ENCODE measurements at regions not wholly inside any gene's neighbourhood (a gene's known extent, or its start where the extent isn't known, plus 50 kb on each side); places are given as distances from the start of the nearest gene placed in this dataset.

DNA sequence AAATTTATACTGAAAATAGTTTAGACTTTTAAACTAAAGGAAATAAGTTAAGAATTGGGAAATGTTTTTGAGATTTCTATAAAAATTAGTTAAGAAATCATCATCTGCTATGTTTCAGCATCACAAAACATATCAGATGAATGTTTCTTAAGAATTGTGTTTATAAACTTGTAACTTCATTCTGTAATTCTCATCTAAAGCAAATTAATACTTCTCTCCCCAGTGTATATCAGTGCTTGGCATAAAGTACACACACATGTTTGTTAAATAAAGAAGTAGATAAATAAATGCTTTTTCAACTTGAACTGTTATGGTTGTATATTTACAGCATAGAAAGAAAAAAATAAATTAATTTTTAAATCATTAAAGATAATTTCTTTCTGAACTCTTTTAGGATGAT is 245.9 kb upstream of the SLITRK3 start:
- H3K36me3 ChIP-seq (ENCODE audit: control insufficient read depth in 2 of 2, insufficient read depth in 2 of 2, low read length in 2 of 2), result no peaks in the 10 kb centered on the region
- H3K27me3 ChIP-seq (ENCODE audit: control insufficient read depth in 2 of 2, insufficient read depth in 2 of 2, low read length in 2 of 2), result no peaks in the 10 kb centered on the region
- no peaks in the 10 kb centered on the region for H3K4me1 ChIP-seq (ENCODE audit: control insufficient read depth in 2 of 2, insufficient read depth in 2 of 2, low read length in 2 of 2)
- no peak overlapping the region for H3K27ac ChIP-seq (ENCODE audit: low read depth in 2 of 2, low read length in 2 of 2)
- no peaks in the 10 kb centered on the region for H3K9me3 ChIP-seq (ENCODE audit: control insufficient read depth in 2 of 2, low read length in 2 of 2)
- H3K9ac ChIP-seq (ENCODE audit: low read depth in 1 of 2, low read length in 2 of 2), result no peak overlapping the region
- no peak overlapping the region for H3K4me3 ChIP-seq (ENCODE audit: low read length in 2 of 2)

GRCh38 chr3:165440380-165440779 is 244.2 kb upstream of the SLITRK3 start:
- no peaks in the 10 kb centered on the region for H3K4me1 ChIP-seq (ENCODE audit: control insufficient read depth in 2 of 2, insufficient read depth in 2 of 2, low read length in 2 of 2)
- no peak overlapping the region for H3K9ac ChIP-seq (ENCODE audit: low read depth in 1 of 2, low read length in 2 of 2)
- H3K4me3 ChIP-seq (ENCODE audit: low read length in 2 of 2), result no peak overlapping the region
- peaks cover 0 to 2% of the 10 kb centered on the region in 2 donors for H3K9me3 ChIP-seq (ENCODE audit: control insufficient read depth in 2 of 2, low read length in 2 of 2)
- no peak overlapping the region for H3K27ac ChIP-seq (ENCODE audit: low read depth in 2 of 2, low read length in 2 of 2)
- H3K27me3 ChIP-seq (ENCODE audit: control insufficient read depth in 2 of 2, insufficient read depth in 2 of 2, low read length in 2 of 2), result no peaks in the 10 kb centered on the region
- H3K36me3 ChIP-seq (ENCODE audit: control insufficient read depth in 2 of 2, insufficient read depth in 2 of 2, low read length in 2 of 2), result no peaks in the 10 kb centered on the region

DNA sequence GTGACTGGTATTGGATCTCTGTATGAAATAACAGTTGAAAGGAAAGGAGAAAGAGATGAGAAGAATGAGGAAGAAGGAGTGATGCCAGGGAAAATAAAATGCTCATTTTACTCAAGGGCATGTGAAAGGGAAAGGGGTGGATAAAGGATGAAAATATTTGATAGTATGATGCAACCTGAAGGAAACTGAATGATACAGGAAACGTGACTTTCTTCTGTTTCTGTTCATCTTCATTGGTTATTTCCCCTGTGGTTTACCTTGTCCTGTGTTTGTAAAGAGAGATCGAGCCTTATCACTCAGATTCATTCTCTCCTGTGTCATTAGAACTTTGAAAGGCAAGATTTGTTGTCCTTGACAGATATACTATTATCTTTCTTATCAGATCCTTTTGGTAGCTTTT is 243.6 kb upstream of the SLITRK3 start:
- Histone ChIP-seq H3K4me3 (ENCODE audit: low read length in 2 of 2) (no peak overlapping the region), H3K36me3 (ENCODE audit: control insufficient read depth in 2 of 2, insufficient read depth in 2 of 2, low read length in 2 of 2) (no peaks in the 10 kb centered on the region), H3K27ac (ENCODE audit: low read depth in 2 of 2, low read length in 2 of 2) (no peak overlapping the region), H3K9ac (ENCODE audit: low read depth in 1 of 2, low read length in 2 of 2) (no peak overlapping the region), H3K27me3 (ENCODE audit: control insufficient read depth in 2 of 2, insufficient read depth in 2 of 2, low read length in 2 of 2) (no peaks in the 10 kb centered on the region), H3K9me3 (ENCODE audit: control insufficient read depth in 2 of 2, low read length in 2 of 2) (peaks cover 0 to 2% of the 10 kb centered on the region in 2 donors), H3K4me1 (ENCODE audit: control insufficient read depth in 2 of 2, insufficient read depth in 2 of 2, low read length in 2 of 2) (no peaks in the 10 kb centered on the region)

DNA sequence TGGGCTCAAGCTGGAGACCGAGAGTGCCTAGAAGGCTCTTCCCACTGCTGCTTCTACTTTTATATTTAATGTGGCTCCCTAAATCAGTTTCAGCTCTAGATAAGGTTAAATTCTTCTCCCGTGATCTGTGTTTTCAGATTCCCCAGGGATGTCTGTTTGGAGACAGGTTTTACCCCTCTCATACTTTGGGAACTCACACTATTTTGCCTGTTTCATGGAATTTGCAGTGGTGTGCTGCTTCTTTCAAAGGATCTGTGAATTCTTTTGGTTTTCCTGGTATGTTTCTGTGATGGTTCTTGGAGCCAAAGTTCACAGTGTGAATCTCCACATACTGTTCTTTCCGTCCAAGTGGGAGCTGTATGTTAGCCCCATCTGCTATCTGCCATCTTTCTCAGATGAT is 238.3 kb upstream of the SLITRK3 start:
- Histone ChIP-seq H3K9me3 (ENCODE audit: control insufficient read depth in 2 of 2, low read length in 2 of 2) (peaks cover 0 to 2% of the 10 kb centered on the region in 2 donors), H3K27ac (ENCODE audit: low read depth in 2 of 2, low read length in 2 of 2) (no peak overlapping the region), H3K27me3 (ENCODE audit: control insufficient read depth in 2 of 2, insufficient read depth in 2 of 2, low read length in 2 of 2) (no peaks in the 10 kb centered on the region), H3K4me3 (ENCODE audit: low read length in 2 of 2) (no peak overlapping the region), H3K9ac (ENCODE audit: low read depth in 1 of 2, low read length in 2 of 2) (no peak overlapping the region), H3K4me1 (ENCODE audit: control insufficient read depth in 2 of 2, insufficient read depth in 2 of 2, low read length in 2 of 2) (no peaks in the 10 kb centered on the region), H3K36me3 (ENCODE audit: control insufficient read depth in 2 of 2, insufficient read depth in 2 of 2, low read length in 2 of 2) (no peaks in the 10 kb centered on the region)

DNA sequence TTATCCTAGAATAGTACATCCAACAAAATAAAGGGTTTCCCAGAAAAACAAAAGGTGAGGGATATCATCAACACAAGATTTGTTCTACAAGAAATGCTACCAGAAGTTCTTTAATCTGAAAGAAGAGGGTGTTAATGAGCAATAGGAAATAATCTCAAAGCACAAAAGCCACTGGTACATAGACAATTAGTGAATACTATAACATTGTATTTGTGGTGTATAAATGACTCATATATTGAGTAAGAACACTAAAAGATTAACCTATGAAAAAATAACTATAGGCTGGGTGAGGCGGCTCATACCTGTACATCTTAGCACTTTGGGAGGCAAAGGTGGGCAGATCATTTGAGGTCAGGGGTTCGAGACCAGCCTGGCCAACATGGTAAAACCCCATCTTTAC is 210.2 kb upstream of the SLITRK3 start:
- Histone ChIP-seq H3K27ac (ENCODE audit: low read depth in 2 of 2, low read length in 2 of 2) (no peak overlapping the region), H3K9me3 (ENCODE audit: control insufficient read depth in 2 of 2, low read length in 2 of 2) (no peaks in the 10 kb centered on the region), H3K4me3 (ENCODE audit: low read length in 2 of 2) (no peak overlapping the region), H3K9ac (ENCODE audit: low read depth in 1 of 2, low read length in 2 of 2) (no peak overlapping the region), H3K4me1 (ENCODE audit: control insufficient read depth in 2 of 2, insufficient read depth in 2 of 2, low read length in 2 of 2) (no peaks in the 10 kb centered on the region), H3K27me3 (ENCODE audit: control insufficient read depth in 2 of 2, insufficient read depth in 2 of 2, low read length in 2 of 2) (no peaks in the 10 kb centered on the region), H3K36me3 (ENCODE audit: control insufficient read depth in 2 of 2, insufficient read depth in 2 of 2, low read length in 2 of 2) (no peaks in the 10 kb centered on the region)

GRCh38 chr3:165404357-165405027 is 208.3 kb upstream of the SLITRK3 start:
- Histone ChIP-seq H3K4me1 (ENCODE audit: control insufficient read depth in 2 of 2, insufficient read depth in 2 of 2, low read length in 2 of 2) (no peaks in the 10 kb centered on the region), H3K27ac (ENCODE audit: low read depth in 2 of 2, low read length in 2 of 2) (no peak overlapping the region), H3K9me3 (ENCODE audit: control insufficient read depth in 2 of 2, low read length in 2 of 2) (no peaks in the 10 kb centered on the region), H3K4me3 (ENCODE audit: low read length in 2 of 2) (no peak overlapping the region), H3K36me3 (ENCODE audit: control insufficient read depth in 2 of 2, insufficient read depth in 2 of 2, low read length in 2 of 2) (no peaks in the 10 kb centered on the region), H3K9ac (ENCODE audit: low read depth in 1 of 2, low read length in 2 of 2) (no peak overlapping the region), H3K27me3 (ENCODE audit: control insufficient read depth in 2 of 2, insufficient read depth in 2 of 2, low read length in 2 of 2) (no peaks in the 10 kb centered on the region)

GRCh38 chr3:165403666-165404065 is 207.5 kb upstream of the SLITRK3 start:
- Histone ChIP-seq H3K4me1 (ENCODE audit: control insufficient read depth in 2 of 2, insufficient read depth in 2 of 2, low read length in 2 of 2) (no peaks in the 10 kb centered on the region), H3K27ac (ENCODE audit: low read depth in 2 of 2, low read length in 2 of 2) (no peak overlapping the region), H3K9me3 (ENCODE audit: control insufficient read depth in 2 of 2, low read length in 2 of 2) (no peaks in the 10 kb centered on the region)

DNA sequence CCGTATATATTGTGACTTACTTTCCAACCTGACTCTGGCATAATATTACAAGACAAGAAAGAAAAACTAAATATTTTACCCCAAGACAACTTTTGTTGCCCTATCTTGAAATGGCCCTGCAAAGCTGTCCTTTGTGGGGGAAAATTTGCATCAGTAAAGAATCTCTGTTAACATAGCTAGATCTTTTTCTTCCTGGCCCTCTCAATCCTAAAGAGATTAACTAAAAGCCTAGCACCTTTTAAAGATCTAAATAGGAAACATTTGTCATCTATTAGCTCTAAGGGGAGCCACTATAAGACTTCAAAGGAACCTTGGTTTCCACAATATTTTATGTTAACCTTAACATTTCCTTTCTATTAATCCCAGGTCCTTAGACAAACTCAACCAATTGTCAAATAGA is 199.0 kb upstream of the SLITRK3 start:
- Histone ChIP-seq H3K4me3 (ENCODE audit: low read length in 2 of 2) (no peak overlapping the region), H3K36me3 (ENCODE audit: control insufficient read depth in 2 of 2, insufficient read depth in 2 of 2, low read length in 2 of 2) (no peaks in the 10 kb centered on the region), H3K4me1 (ENCODE audit: control insufficient read depth in 2 of 2, insufficient read depth in 2 of 2, low read length in 2 of 2) (no peaks in the 10 kb centered on the region), H3K9me3 (ENCODE audit: control insufficient read depth in 2 of 2, low read length in 2 of 2) (no peaks in the 10 kb centered on the region), H3K27ac (ENCODE audit: low read depth in 2 of 2, low read length in 2 of 2) (no peak overlapping the region), H3K9ac (ENCODE audit: low read depth in 1 of 2, low read length in 2 of 2) (no peak overlapping the region), H3K27me3 (ENCODE audit: control insufficient read depth in 2 of 2, insufficient read depth in 2 of 2, low read length in 2 of 2) (no peaks in the 10 kb centered on the region)

More at GRCh38 chr3:165403666-165404065, 207.5 kb upstream of the SLITRK3 start:
- Histone ChIP-seq H3K36me3 (ENCODE audit: control insufficient read depth in 2 of 2, insufficient read depth in 2 of 2, low read length in 2 of 2) (no peaks in the 10 kb centered on the region), H3K4me3 (ENCODE audit: low read length in 2 of 2) (no peak overlapping the region), H3K27me3 (ENCODE audit: control insufficient read depth in 2 of 2, insufficient read depth in 2 of 2, low read length in 2 of 2) (no peaks in the 10 kb centered on the region), H3K9ac (ENCODE audit: low read depth in 1 of 2, low read length in 2 of 2) (no peak overlapping the region)

- no peaks in the 10 kb centered on the region for H3K4me1 ChIP-seq (ENCODE audit: control insufficient read depth in 2 of 2, insufficient read depth in 2 of 2, low read length in 2 of 2)
- H3K4me3 ChIP-seq (ENCODE audit: low read length in 2 of 2), result no peak overlapping the region
- no peaks in the 10 kb centered on the region for H3K36me3 ChIP-seq (ENCODE audit: control insufficient read depth in 2 of 2, insufficient read depth in 2 of 2, low read length in 2 of 2)
Observed at GRCh38 chr3:165393461-165393860, 197.3 kb upstream of the SLITRK3 start.

DNA sequence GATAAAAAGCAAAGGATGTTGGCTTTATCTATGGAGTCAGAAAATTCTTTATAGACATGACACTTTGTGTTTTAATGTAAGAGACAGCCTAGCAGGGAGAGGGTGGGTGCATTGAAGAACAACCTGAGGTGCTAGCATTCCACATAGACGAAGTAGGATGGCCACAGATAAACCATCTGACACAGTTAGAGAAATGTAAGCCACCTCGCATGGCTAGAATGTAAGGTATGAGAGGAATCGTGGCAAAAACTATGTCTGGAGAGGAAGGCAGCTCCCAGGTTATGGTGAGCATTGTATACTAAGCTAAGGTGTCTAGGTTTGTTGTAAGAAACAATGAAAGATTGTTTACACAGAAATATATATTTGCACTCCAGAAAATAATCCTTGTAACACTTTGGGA is 194.0 kb upstream of the SLITRK3 start:
- H3K4me3 ChIP-seq (ENCODE audit: low read length in 2 of 2), result no peak overlapping the region
- H3K36me3 ChIP-seq (ENCODE audit: control insufficient read depth in 2 of 2, insufficient read depth in 2 of 2, low read length in 2 of 2), result no peaks in the 10 kb centered on the region
- no peak overlapping the region for H3K9ac ChIP-seq (ENCODE audit: low read depth in 1 of 2, low read length in 2 of 2)
- H3K27ac ChIP-seq (ENCODE audit: low read depth in 2 of 2, low read length in 2 of 2), result no peak overlapping the region
- H3K4me1 ChIP-seq (ENCODE audit: control insufficient read depth in 2 of 2, insufficient read depth in 2 of 2, low read length in 2 of 2), result no peaks in the 10 kb centered on the region
- no peaks in the 10 kb centered on the region for H3K27me3 ChIP-seq (ENCODE audit: control insufficient read depth in 2 of 2, insufficient read depth in 2 of 2, low read length in 2 of 2)
- no peaks in the 10 kb centered on the region for H3K9me3 ChIP-seq (ENCODE audit: control insufficient read depth in 2 of 2, low read length in 2 of 2)

More at GRCh38 chr3:165393461-165393860, 197.3 kb upstream of the SLITRK3 start:
- Histone ChIP-seq H3K27ac (ENCODE audit: low read depth in 2 of 2, low read length in 2 of 2) (no peak overlapping the region), H3K27me3 (ENCODE audit: control insufficient read depth in 2 of 2, insufficient read depth in 2 of 2, low read length in 2 of 2) (no peaks in the 10 kb centered on the region), H3K9ac (ENCODE audit: low read depth in 1 of 2, low read length in 2 of 2) (no peak overlapping the region), H3K9me3 (ENCODE audit: control insufficient read depth in 2 of 2, low read length in 2 of 2) (no peaks in the 10 kb centered on the region)

GRCh38 chr3:165389653-165390052 is 193.5 kb upstream of the SLITRK3 start:
- no peak overlapping the region for H3K4me3 ChIP-seq (ENCODE audit: low read length in 2 of 2)
- no peaks in the 10 kb centered on the region for H3K36me3 ChIP-seq (ENCODE audit: control insufficient read depth in 2 of 2, insufficient read depth in 2 of 2, low read length in 2 of 2)
- H3K9ac ChIP-seq (ENCODE audit: low read depth in 1 of 2, low read length in 2 of 2), result no peak overlapping the region
- no peaks in the 10 kb centered on the region for H3K27me3 ChIP-seq (ENCODE audit: control insufficient read depth in 2 of 2, insufficient read depth in 2 of 2, low read length in 2 of 2)
- H3K9me3 ChIP-seq (ENCODE audit: control insufficient read depth in 2 of 2, low read length in 2 of 2), result no peaks in the 10 kb centered on the region
- no peak overlapping the region for H3K27ac ChIP-seq (ENCODE audit: low read depth in 2 of 2, low read length in 2 of 2)
- H3K4me1 ChIP-seq (ENCODE audit: control insufficient read depth in 2 of 2, insufficient read depth in 2 of 2, low read length in 2 of 2), result no peaks in the 10 kb centered on the region
